ENCODE measurements at regions not wholly inside any gene's neighbourhood (a gene's known extent, or its start where the extent isn't known, plus 50 kb on each side); places are given as distances from the start of the nearest gene placed in this dataset.

GRCh38 chr15:53107855-53108254, 317.7 kb upstream of the ONECUT1 start:
- no peak for DNase-seq (ENCODE audit: low read depth in 1 of 2, low spot score in 2 of 2)
- no peaks in the 10 kb centered on the region for H3K4me1 ChIP-seq (replicated peaks)
- no peaks in the 10 kb centered on the region for H3K9me3 ChIP-seq (replicated peaks)
- no peak overlapping the region for H3K27ac ChIP-seq
- H3K36me3 ChIP-seq: no peaks in the 10 kb centered on the region
- peaks cover 4% of the 10 kb centered on the region; the same call in 1 of the 2 replicates for H3K27me3 ChIP-seq (replicated peaks)
- H3K4me3 ChIP-seq: no peak overlapping the region

- no peaks in the 10 kb centered on the region for H3K9me3 ChIP-seq (replicated peaks)
- H3K27ac ChIP-seq: no peak overlapping the region
- no peaks in the 10 kb centered on the region for H3K36me3 ChIP-seq
- H3K4me1 ChIP-seq (replicated peaks): no peaks in the 10 kb centered on the region
- peaks cover 4% of the 10 kb centered on the region; the same call in 1 of the 2 replicates for H3K27me3 ChIP-seq (replicated peaks)
- DNase-seq (ENCODE audit: low read depth in 1 of 2, low spot score in 2 of 2): no peak
- no peak overlapping the region for H3K4me3 ChIP-seq
Observed at GRCh38 chr15:53106505-53107286, 316.6 kb upstream of the ONECUT1 start.

GRCh38 chr15:53102483-53102882, 312.3 kb upstream of the ONECUT1 start:
- Histone ChIP-seq H3K9me3 (replicated peaks) (no peaks in the 10 kb centered on the region), H3K27me3 (replicated peaks) (no peaks in the 10 kb centered on the region), H3K27ac (no peak overlapping the region), H3K4me1 (replicated peaks) (no peaks in the 10 kb centered on the region), H3K4me3 (no peak overlapping the region), H3K36me3 (no peaks in the 10 kb centered on the region)
- no peak for DNase-seq (ENCODE audit: low read depth in 1 of 2, low spot score in 2 of 2)

GRCh38 chr15:53080484-53080883, 290.3 kb upstream of the ONECUT1 start:
- no peak for DNase-seq (ENCODE audit: low read depth in 1 of 2, low spot score in 2 of 2)
- no peaks in the 10 kb centered on the region for H3K4me1 ChIP-seq (replicated peaks)
- no peak overlapping the region for H3K27ac ChIP-seq
- no peaks in the 10 kb centered on the region for H3K27me3 ChIP-seq (replicated peaks)
- H3K36me3 ChIP-seq: no peaks in the 10 kb centered on the region
- no peak overlapping the region for H3K4me3 ChIP-seq
- H3K9me3 ChIP-seq (replicated peaks): no peaks in the 10 kb centered on the region

GRCh38 chr15:53074221-53074620, 284.1 kb upstream of the ONECUT1 start:
- H3K27me3 ChIP-seq (replicated peaks): no peaks in the 10 kb centered on the region
- no peaks in the 10 kb centered on the region for H3K36me3 ChIP-seq
- H3K4me3 ChIP-seq: no peak overlapping the region
- no peak overlapping the region for H3K27ac ChIP-seq
- H3K4me1 ChIP-seq (replicated peaks): no peaks in the 10 kb centered on the region
- no peaks in the 10 kb centered on the region for H3K9me3 ChIP-seq (replicated peaks)
- DNase-seq (ENCODE audit: low read depth in 1 of 2, low spot score in 2 of 2): no peak

GRCh38 chr15:53072077-53072476, 281.9 kb upstream of the ONECUT1 start:
- Histone ChIP-seq H3K4me3 (no peak overlapping the region), H3K9me3 (replicated peaks) (no peaks in the 10 kb centered on the region), H3K27me3 (replicated peaks) (0 out of 2 replicates have a peak, but pooled peaks cover 2% of the 10 kb centered on the region), H3K36me3 (no peaks in the 10 kb centered on the region), H3K27ac (no peak overlapping the region), H3K4me1 (replicated peaks) (no peaks in the 10 kb centered on the region)
- DNase-seq (ENCODE audit: low read depth in 1 of 2, low spot score in 2 of 2): peak; percentile 18 to 59

GRCh38 chr15:53068636-53069035, 278.5 kb upstream of the ONECUT1 start:
- DNase-seq (ENCODE audit: low read depth in 1 of 2, low spot score in 2 of 2): no peak
- no peaks in the 10 kb centered on the region for H3K36me3 ChIP-seq
- H3K4me1 ChIP-seq (replicated peaks): no peaks in the 10 kb centered on the region
- H3K9me3 ChIP-seq (replicated peaks): no peaks in the 10 kb centered on the region
- H3K27me3 ChIP-seq (replicated peaks): 0 out of 2 replicates have a peak, but pooled peaks cover 2% of the 10 kb centered on the region
- H3K27ac ChIP-seq: no peak overlapping the region
- H3K4me3 ChIP-seq: no peak overlapping the region

- no peak for DNase-seq (ENCODE audit: low read depth in 1 of 2, low spot score in 2 of 2)
Observed at GRCh38 chr15:53059273-53060043, 269.3 kb upstream of the ONECUT1 start.

GRCh38 chr15:53046153-53046790, 256.1 kb upstream of the ONECUT1 start:
- H3K27ac ChIP-seq: no peak overlapping the region
- no peak for DNase-seq (ENCODE audit: low read depth in 1 of 2, low spot score in 2 of 2)
- H3K4me3 ChIP-seq: no peak overlapping the region
- no peaks in the 10 kb centered on the region for H3K9me3 ChIP-seq (replicated peaks)
- H3K27me3 ChIP-seq (replicated peaks): no peaks in the 10 kb centered on the region
- H3K36me3 ChIP-seq: no peaks in the 10 kb centered on the region
- H3K4me1 ChIP-seq (replicated peaks): no peaks in the 10 kb centered on the region

More at GRCh38 chr15:53059273-53060043, 269.3 kb upstream of the ONECUT1 start:
- no peak overlapping the region for H3K27ac ChIP-seq
- H3K27me3 ChIP-seq (replicated peaks): no peaks in the 10 kb centered on the region
- H3K4me3 ChIP-seq: no peak overlapping the region
- H3K36me3 ChIP-seq: no peaks in the 10 kb centered on the region
- no peaks in the 10 kb centered on the region for H3K9me3 ChIP-seq (replicated peaks)
- no peaks in the 10 kb centered on the region for H3K4me1 ChIP-seq (replicated peaks)

GRCh38 chr15:53038655-53038941, 248.5 kb upstream of the ONECUT1 start:
- H3K27me3 ChIP-seq (replicated peaks): no peaks in the 10 kb centered on the region
- H3K4me3 ChIP-seq: no peak overlapping the region
- H3K9me3 ChIP-seq (replicated peaks): no peaks in the 10 kb centered on the region
- no peak for DNase-seq (ENCODE audit: low read depth in 1 of 2, low spot score in 2 of 2)
- H3K27ac ChIP-seq: no peak overlapping the region
- H3K4me1 ChIP-seq (replicated peaks): peaks cover 8% of the 10 kb centered on the region; the same call in 1 of the 2 replicates
- no peaks in the 10 kb centered on the region for H3K36me3 ChIP-seq

- no peak overlapping the region for H3K4me3 ChIP-seq
- no peaks in the 10 kb centered on the region for H3K27me3 ChIP-seq (replicated peaks)
- no peak overlapping the region for H3K27ac ChIP-seq
- no peak for DNase-seq (ENCODE audit: low read depth in 1 of 2, low spot score in 2 of 2)
- H3K4me1 ChIP-seq (replicated peaks): peaks cover 8% of the 10 kb centered on the region; the same call in 1 of the 2 replicates
- H3K36me3 ChIP-seq: no peaks in the 10 kb centered on the region
- H3K9me3 ChIP-seq (replicated peaks): no peaks in the 10 kb centered on the region
Observed at GRCh38 chr15:53037904-53038654, 247.9 kb upstream of the ONECUT1 start.

GRCh38 chr15:53036641-53037040, 246.5 kb upstream of the ONECUT1 start:
- Histone ChIP-seq H3K9me3 (replicated peaks) (no peaks in the 10 kb centered on the region), H3K27ac (no peak overlapping the region), H3K4me1 (replicated peaks) (peaks cover 8% of the 10 kb centered on the region; the same call in 1 of the 2 replicates), H3K36me3 (no peaks in the 10 kb centered on the region), H3K27me3 (replicated peaks) (no peaks in the 10 kb centered on the region), H3K4me3 (no peak overlapping the region)
- DNase-seq (ENCODE audit: low read depth in 1 of 2, low spot score in 2 of 2): no peak

GRCh38 chr15:53034767-53035245, 244.7 kb upstream of the ONECUT1 start:
- Histone ChIP-seq H3K9me3 (replicated peaks) (no peaks in the 10 kb centered on the region), H3K36me3 (no peaks in the 10 kb centered on the region), H3K4me3 (no peak overlapping the region), H3K27me3 (replicated peaks) (no peaks in the 10 kb centered on the region), H3K4me1 (replicated peaks) (peaks cover 8% of the 10 kb centered on the region; the same call in 1 of the 2 replicates), H3K27ac (no peak overlapping the region)
- DNase-seq (ENCODE audit: low read depth in 1 of 2, low spot score in 2 of 2): no peak
